HepG2 (cell line): ENCODE measurements at regions not wholly inside any gene's neighbourhood (a gene's known extent, or its start where the extent isn't known, plus 50 kb on each side); places are given as distances from the start of the nearest gene placed in this dataset.

Source experiments
- ATAC-seq: fragments of 200-7000 bp; cut with Tn5 transposase; 3 replicates; pipeline ENCODE4 v1.9.1; 2020; ENCODE audit warnings: mild to moderate bottlenecking, moderate library complexity
- BruUV-seq: library from RNA; stranded (reverse); fragments of 400-500 nt; replicated peaks from 2 replicates; lab custom pipeline; 2021; lab: Mats Ljungman, UMichigan
- CTCF ChIA-PET: fragments of 300-600 bp; formaldehyde crosslinking; extraction: SDS; loops from one replicate; lab custom pipeline; 2021; ENCODE audit warnings: low total read pairs, inconsistent platforms, low intra/inter-chr PET ratio; lab: Yijun Ruan, JAX
- POLR2A ChIA-PET: fragments of 350-600 bp; sonication (Branson Sonifier 250); formaldehyde crosslinking; loops from one replicate; lab custom pipeline; 2020; ENCODE audit warnings: antibody characterized with exemption, inconsistent platforms; lab: Yijun Ruan, JAX
- DNase-seq: peaks from one replicate; pipeline ENCODE4 v3.0.0-alpha.2; 2015; ENCODE audit warnings: low spot score
- FAIRE-seq: peaks from 3 replicates; lab custom pipeline; 2011; peaks lifted over from hg19 to GRCh38; lab: Jason Lieb, UNC
- H2AFZ ChIP-seq: one replicate; pipeline ENCODE4 v1.6.1; 2011; ENCODE audit warnings: low read length, inconsistent platforms
- H3K27ac ChIP-seq: fragments of 300-600 bp; 3 replicates; pipeline ENCODE4 v1.8.0; 2011; ENCODE audit warnings: mixed run types, mild to moderate bottlenecking, mixed read lengths, low read length, inconsistent platforms; ENCODE audit not compliant: insufficient read depth; ENCODE audit errors: extremely low read length
- H3K27me3 ChIP-seq, 2 experiments: fragments of 200-600 bp in 1 of 2; 2 replicates in 1 of 2; 3 replicates in 1 of 2; pipeline versions ENCODE4 v1.6.0 to v1.8.0; 2011; ENCODE audit warnings: low read length in 2 of 2, mild to moderate bottlenecking in 2 of 2, moderate library complexity in 2 of 2, inconsistent platforms in 1 of 2; ENCODE audit not compliant: insufficient read depth in 2 of 2, control insufficient read depth in 1 of 2
- H3K36me3 ChIP-seq, 2 experiments: fragments of 200-600 bp in 1 of 2; replicated peaks in 1 of 2; 2 replicates in 1 of 2; 3 replicates in 1 of 2; pipeline versions ENCODE4 v1.5.1 to v1.8.0; 2011; ENCODE audit warnings: low read length in 2 of 2, inconsistent platforms in 1 of 2; ENCODE audit not compliant: insufficient read depth in 2 of 2, control insufficient read depth in 1 of 2
- H3K4me1 ChIP-seq: 2 replicates; pipeline ENCODE4 v1.5.1; 2012; ENCODE audit warnings: low read length, inconsistent platforms; ENCODE audit not compliant: insufficient read depth
- H3K4me2 ChIP-seq: 2 replicates; pipeline ENCODE4 v1.6.0; 2011; ENCODE audit warnings: low read depth, low read length, inconsistent platforms
- H3K4me3 ChIP-seq, 3 experiments: fragments of 200-600 bp in 1 of 3; sonication (generic), shearing (Covaris generic) in 1 of 3; replicated peaks in 1 of 3; 2 replicates each; pipeline ENCODE4 v1.5.1; 2011 to 2016; ENCODE audit warnings: low read length in 3 of 3, inconsistent platforms in 2 of 3, low read depth in 2 of 3, mild to moderate bottlenecking in 2 of 3, control low read depth in 1 of 3, mixed read lengths in 1 of 3; ENCODE audit not compliant: insufficient read depth in 1 of 3
- H3K79me2 ChIP-seq: one replicate; pipeline ENCODE4 v1.6.1; 2011; ENCODE audit warnings: low read length, inconsistent platforms; ENCODE audit not compliant: insufficient read depth
- H3K9ac ChIP-seq: 2 replicates; pipeline ENCODE4 v1.6.0; 2011; ENCODE audit warnings: mild to moderate bottlenecking, low read depth, low read length, inconsistent platforms; ENCODE audit not compliant: insufficient read depth
- H3K9me3 ChIP-seq: 2 replicates; pipeline ENCODE4 v1.5.1; 2012; ENCODE audit warnings: mild to moderate bottlenecking, low read length
- H4K20me1 ChIP-seq: 2 replicates; pipeline ENCODE4 v1.6.0; 2011; ENCODE audit warnings: inconsistent platforms, mild to moderate bottlenecking, low read length, moderate library complexity; ENCODE audit not compliant: insufficient read depth
- ARID5B ChIP-seq: IDR thresholded peaks from 2 replicates; pipeline ENCODE4 v1.4.0; 2020; ENCODE audit warnings: mild to moderate bottlenecking, missing genetic modification reagents
- CCAR2 ChIP-seq: fragments of 200-400 bp; formaldehyde crosslinking; optimal IDR thresholded peaks from 2 replicates; pipeline ENCODE3; 2018; ENCODE audit warnings: low read depth, mild to moderate bottlenecking, low read length, moderate library complexity
- FOXP4 ChIP-seq: sonication (generic); formaldehyde crosslinking; IDR thresholded peaks from 2 replicates; pipeline ENCODE4 v1.4.0; 2020; ENCODE audit warnings: missing genetic modification reagents
- HDAC2 ChIP-seq: sonication (generic); formaldehyde crosslinking; IDR thresholded peaks from 2 replicates; pipeline ENCODE4 v1.4.0; 2020; ENCODE audit warnings: missing genetic modification reagents
- IKZF5 ChIP-seq: IDR thresholded peaks from 2 replicates; pipeline ENCODE4 v1.6.1; 2018; ENCODE audit warnings: missing genetic modification reagents, mild to moderate bottlenecking, missing compliant biosample characterization
- JUND ChIP-seq: sonication (generic); formaldehyde crosslinking; IDR thresholded peaks from 2 replicates; pipeline ENCODE4 v1.8.0; 2022; ENCODE audit warnings: mild to moderate bottlenecking, missing genetic modification reagents
- PREB ChIP-seq: sonication (generic); formaldehyde crosslinking; IDR thresholded peaks from 2 replicates; pipeline ENCODE4 v1.4.0; 2020; ENCODE audit warnings: missing genetic modification reagents
- REXO4 ChIP-seq: sonication (generic); formaldehyde crosslinking; IDR thresholded peaks from 2 replicates; pipeline ENCODE4 v1.8.0; 2022; ENCODE audit warnings: missing genetic modification reagents, mild to moderate bottlenecking, borderline replicate concordance
- ZBTB3 ChIP-seq: sonication (generic); formaldehyde crosslinking; IDR thresholded peaks from 2 replicates; pipeline ENCODE4 v1.4.0; 2020; ENCODE audit warnings: low read depth, mild to moderate bottlenecking, moderate library complexity, missing genetic modification reagents, borderline replicate concordance
- ZC3H13 ChIP-seq: sonication (generic); formaldehyde crosslinking; IDR thresholded peaks from 2 replicates; pipeline ENCODE4 v1.8.1; 2023; ENCODE audit warnings: mild to moderate bottlenecking, missing genetic modification reagents, moderate library complexity
- ZFP41 ChIP-seq: sonication (generic); formaldehyde crosslinking; IDR thresholded peaks from 2 replicates; pipeline ENCODE4 v1.4.0; 2020; ENCODE audit warnings: mild to moderate bottlenecking, missing genetic modification reagents, borderline replicate concordance
- ZNF232 ChIP-seq: sonication (generic); formaldehyde crosslinking; IDR thresholded peaks from 2 replicates; pipeline ENCODE4 v1.4.0; 2020; ENCODE audit warnings: missing genetic modification reagents, borderline replicate concordance
- ZNF251 ChIP-seq: sonication (generic); formaldehyde crosslinking; IDR thresholded peaks from 2 replicates; pipeline ENCODE4 v1.9.0; 2021; ENCODE audit warnings: mild to moderate bottlenecking, missing genetic modification reagents
- ZNF44 ChIP-seq: sonication (generic); formaldehyde crosslinking; IDR thresholded peaks from 2 replicates; pipeline ENCODE4 v1.5.1; 2020; ENCODE audit warnings: mild to moderate bottlenecking, missing genetic modification reagents
- ZNF615 ChIP-seq: sonication (generic); formaldehyde crosslinking; IDR thresholded peaks from 2 replicates; pipeline ENCODE4 v1.5.0; 2020; ENCODE audit warnings: mild to moderate bottlenecking, missing genetic modification reagents, borderline replicate concordance
- WGBS: methylation state at CpG from one replicate; pipeline ENCODE4 v1.1.6; 2017; ENCODE audit warnings: low lambda C conversion rate; 5-methylcytosine and 5-hydroxymethylcytosine counted together
- in situ Hi-C: cut with HindIII; loops from 2 replicates; pipeline ENCODE4 v1.10.0; 2017; ENCODE audit warnings: low pct_unique_long_range_greater_than_20kb; ENCODE audit not compliant: extremely low pct_ligation_motif_present
- intact Hi-C: fragments of 100-400 bp; cut with micrococcal nuclease; formaldehyde crosslinking; loops from one replicate; pipeline ENCODE4 v1.10.0; 2022; ENCODE audit not compliant: unreplicated experiment

- TF ChIP-seq IKZF5 (CRISPR knock-in tag) (no peak), ZNF251 (no peak), ZNF232 (CRISPR knock-in tag) (no peak), JUND (CRISPR knock-in tag) (no peak), REXO4 (no peak)
Observed at GRCh38 chr2:198438331-198438730, 633.9 kb downstream of the PLCL1 start (continued).

- Histone ChIP-seq H3K9ac (no peak overlapping the region), H3K27ac (no peak overlapping the region), H3K4me3 (no peak overlapping the region), H3K27me3 (no peaks in the 10 kb centered on the region), H2AFZ (no peak overlapping the region), H4K20me1 (no peaks in the 10 kb centered on the region), H3K4me2 (no peak overlapping the region), H3K36me3 (no peaks in the 10 kb centered on the region), H3K9me3 (no peaks in the 10 kb centered on the region), H3K4me1 (no peaks in the 10 kb centered on the region), H3K79me2 (no peaks in the 10 kb centered on the region)
- CTCF ChIA-PET = no interaction called here
- intact Hi-C loops = no loop called here
- no peak for ATAC-seq
- WGBS = 2% methylated on average over 1 of the region's 1 CpG
- no peak for FAIRE-seq
- in situ Hi-C loops = no loop called here
- DNase-seq = no peak
- no TSS peak for BruUV-seq
- POLR2A ChIA-PET = no interaction called here
- TF ChIP-seq ZNF615 (CRISPR knock-in tag) (no peak), HDAC2 (CRISPR knock-in tag) (no peak), ZNF44 (no peak), ZBTB3 (no peak), ZFP41 (no peak), ZC3H13 (no peak), FOXP4 (CRISPR knock-in tag) (no peak), PREB (CRISPR knock-in tag) (no peak), CCAR2 (no peak), ARID5B (CRISPR knock-in tag) (no peak), IKZF5 (CRISPR knock-in tag) (no peak)
Observed at GRCh38 chr2:198424112-198424511, 619.7 kb downstream of the PLCL1 start.
